ENCODE measurements at regions not wholly inside any gene's neighbourhood (a gene's known extent, or its start where the extent isn't known, plus 50 kb on each side); places are given as distances from the start of the nearest gene placed in this dataset.

DNA sequence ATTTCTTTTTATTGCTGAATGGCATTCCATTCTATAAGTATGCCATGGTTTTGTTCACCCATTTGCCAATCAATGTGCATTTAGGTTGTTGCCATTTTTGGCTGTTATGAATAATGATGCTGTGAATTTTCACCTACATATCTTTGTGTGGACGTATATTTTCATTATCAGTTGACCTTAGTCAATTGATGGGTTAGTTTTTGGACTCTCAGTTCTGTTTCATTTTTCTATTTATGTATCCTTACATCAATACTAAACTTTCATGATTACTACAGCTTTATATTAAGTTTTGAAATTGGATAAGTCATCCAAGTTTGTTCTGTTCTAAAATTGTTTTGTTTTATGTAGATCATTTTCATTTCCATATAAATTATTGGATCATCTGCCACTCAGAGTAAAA, 261.9 kb upstream of the CNR1 start:
- Histone ChIP-seq H3K36me3 (ENCODE audit: control insufficient read depth in 2 of 2, extremely low read depth in 1 of 2, insufficient read depth in 2 of 2, low read length in 2 of 2) (no peaks in the 10 kb centered on the region), H4K20me1 (ENCODE audit: control insufficient read depth, extremely low read depth, insufficient read depth, low read length) (no peaks in the 10 kb centered on the region), H3K9me1 (ENCODE audit: control insufficient read depth, extremely low read depth, insufficient read depth, low read length) (no peaks in the 10 kb centered on the region), H3K4me3 (ENCODE audit: control insufficient read depth in 2 of 3, extremely low read depth in 1 of 3, insufficient read depth in 2 of 3, low read depth in 1 of 3, low read length in 3 of 3) (no peak overlapping the region), H3K27me3 (ENCODE audit: control insufficient read depth, extremely low read depth, insufficient read depth, low read length) (no peaks in the 10 kb centered on the region), H3K9ac (ENCODE audit: control insufficient read depth, extremely low read depth, insufficient read depth, low read length) (no peak overlapping the region), H3K9me3 (ENCODE audit: control insufficient read depth, low read depth, low read length) (no peaks in the 10 kb centered on the region), H3K27ac (ENCODE audit: control insufficient read depth, insufficient read depth, low read length) (no peak overlapping the region), H3K79me2 (ENCODE audit: control insufficient read depth, insufficient read depth, low read length) (no peaks in the 10 kb centered on the region), H3K4me1 (ENCODE audit: control insufficient read depth, extremely low read depth, insufficient read depth, low read length) (no peaks in the 10 kb centered on the region), H3K4me2 (ENCODE audit: control insufficient read depth, extremely low read depth, insufficient read depth, low read depth, low read length) (no peak overlapping the region), H2AFZ (ENCODE audit: control insufficient read depth, low read length) (no peak overlapping the region)
- no peak for TF ChIP-seq EZH2 (IDR thresholded peaks at IDR 0.05; ENCODE audit: low read length)
- TF ChIP-seq, protein P1, sequence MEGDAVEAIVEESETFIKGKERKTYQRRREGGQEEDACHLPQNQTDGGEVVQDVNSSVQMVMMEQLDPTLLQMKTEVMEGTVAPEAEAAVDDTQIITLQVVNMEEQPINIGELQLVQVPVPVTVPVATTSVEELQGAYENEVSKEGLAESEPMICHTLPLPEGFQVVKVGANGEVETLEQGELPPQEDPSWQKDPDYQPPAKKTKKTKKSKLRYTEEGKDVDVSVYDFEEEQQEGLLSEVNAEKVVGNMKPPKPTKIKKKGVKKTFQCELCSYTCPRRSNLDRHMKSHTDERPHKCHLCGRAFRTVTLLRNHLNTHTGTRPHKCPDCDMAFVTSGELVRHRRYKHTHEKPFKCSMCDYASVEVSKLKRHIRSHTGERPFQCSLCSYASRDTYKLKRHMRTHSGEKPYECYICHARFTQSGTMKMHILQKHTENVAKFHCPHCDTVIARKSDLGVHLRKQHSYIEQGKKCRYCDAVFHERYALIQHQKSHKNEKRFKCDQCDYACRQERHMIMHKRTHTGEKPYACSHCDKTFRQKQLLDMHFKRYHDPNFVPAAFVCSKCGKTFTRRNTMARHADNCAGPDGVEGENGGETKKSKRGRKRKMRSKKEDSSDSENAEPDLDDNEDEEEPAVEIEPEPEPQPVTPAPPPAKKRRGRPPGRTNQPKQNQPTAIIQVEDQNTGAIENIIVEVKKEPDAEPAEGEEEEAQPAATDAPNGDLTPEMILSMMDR (optimal IDR thresholded peaks at IDR 0.05 in 1 of 3, IDR thresholded peaks at IDR 0.05 in 1 of 3, conservative IDR thresholded peaks at IDR 0.05 in 1 of 3; ENCODE audit: extremely low read depth in 1 of 3, insufficient read depth in 2 of 3, low read length in 3 of 3): no peak
- DNase-seq (ENCODE audit: low read depth, low spot score): no peak
- FAIRE-seq: no peak
- dilution Hi-C loops (cut with MboI; ENCODE audit: extremely low pct_ligation_motif_present, low sequenced_read_pairs): no loop called here

DNA sequence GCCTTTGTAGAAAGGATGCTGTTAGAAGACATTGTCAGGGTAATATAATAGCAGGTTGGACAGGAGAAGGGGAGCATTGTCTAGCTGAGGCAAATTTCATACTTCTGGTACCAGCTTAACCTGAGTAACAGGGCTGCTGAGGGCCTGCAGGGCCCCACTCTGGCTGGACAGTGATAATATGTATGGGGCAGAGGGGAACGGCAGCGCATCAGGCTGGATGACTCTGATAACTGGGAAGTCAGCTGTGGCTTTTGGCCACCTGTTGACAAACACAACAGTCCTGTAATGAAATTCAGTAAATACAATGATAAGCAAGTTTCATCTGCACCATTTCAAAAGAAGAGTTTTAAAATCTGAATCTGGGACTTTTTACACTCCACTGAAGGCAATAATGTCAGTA, 259.9 kb upstream of the CNR1 start:
- H3K4me3 ChIP-seq (ENCODE audit: control insufficient read depth in 2 of 3, extremely low read depth in 1 of 3, insufficient read depth in 2 of 3, low read depth in 1 of 3, low read length in 3 of 3): no peak overlapping the region
- H3K9ac ChIP-seq (ENCODE audit: control insufficient read depth, extremely low read depth, insufficient read depth, low read length): no peak overlapping the region
- no peak overlapping the region for H3K4me2 ChIP-seq (ENCODE audit: control insufficient read depth, extremely low read depth, insufficient read depth, low read depth, low read length)
- TF ChIP-seq, protein P1 (optimal IDR thresholded peaks at IDR 0.05 in 1 of 3, IDR thresholded peaks at IDR 0.05 in 1 of 3, conservative IDR thresholded peaks at IDR 0.05 in 1 of 3; ENCODE audit: extremely low read depth in 1 of 3, insufficient read depth in 2 of 3, low read length in 3 of 3): no peak
- TF ChIP-seq EZH2 (IDR thresholded peaks at IDR 0.05; ENCODE audit: low read length): no peak
- H3K27me3 ChIP-seq (ENCODE audit: control insufficient read depth, extremely low read depth, insufficient read depth, low read length): no peaks in the 10 kb centered on the region
- H4K20me1 ChIP-seq (ENCODE audit: control insufficient read depth, extremely low read depth, insufficient read depth, low read length): no peaks in the 10 kb centered on the region
- dilution Hi-C loops (cut with MboI; ENCODE audit: extremely low pct_ligation_motif_present, low sequenced_read_pairs): no loop called here
- FAIRE-seq (no peak), DNase-seq (ENCODE audit: low read depth, low spot score) (no peak)
- no peaks in the 10 kb centered on the region for H3K9me1 ChIP-seq (ENCODE audit: control insufficient read depth, extremely low read depth, insufficient read depth, low read length)
- no peaks in the 10 kb centered on the region for H3K36me3 ChIP-seq (ENCODE audit: control insufficient read depth in 2 of 2, extremely low read depth in 1 of 2, insufficient read depth in 2 of 2, low read length in 2 of 2)
- H3K79me2 ChIP-seq (ENCODE audit: control insufficient read depth, insufficient read depth, low read length): no peaks in the 10 kb centered on the region
- no peaks in the 10 kb centered on the region for H3K4me1 ChIP-seq (ENCODE audit: control insufficient read depth, extremely low read depth, insufficient read depth, low read length)
- H3K9me3 ChIP-seq (ENCODE audit: control insufficient read depth, low read depth, low read length): no peaks in the 10 kb centered on the region
- no peak overlapping the region for H2AFZ ChIP-seq (ENCODE audit: control insufficient read depth, low read length)
- H3K27ac ChIP-seq (ENCODE audit: control insufficient read depth, insufficient read depth, low read length): no peak overlapping the region
